ENCODE measurements at regions not wholly inside any gene's neighbourhood (a gene's known extent, or its start where the extent isn't known, plus 50 kb on each side); places are given as distances from the start of the nearest gene placed in this dataset.

- WGBS (ENCODE audit: low lambda C conversion rate, missing lambda C conversion rate) = 83% methylated on average over 2 of the region's 2 CpGs
- H3K27me3 ChIP-seq = no peaks in the 10 kb centered on the region
- no peaks in the 10 kb centered on the region for H3K79me2 ChIP-seq
- no peaks in the 10 kb centered on the region for H3K4me1 ChIP-seq (ENCODE audit: insufficient read depth)
- no peaks in the 10 kb centered on the region for H3K9me2 ChIP-seq (replicated peaks; ENCODE audit: insufficient read depth)
- H4K20me1 ChIP-seq (ENCODE audit: insufficient read depth, poor library complexity, severe bottlenecking) = no peaks in the 10 kb centered on the region
- no peak for DNase-seq (ENCODE audit: low spot score)
- H3K9me3 ChIP-seq (ENCODE audit: low read depth) = no peaks in the 10 kb centered on the region
- H3K36me3 ChIP-seq (replicated peaks; ENCODE audit: insufficient read depth, low read depth) = no peaks in the 10 kb centered on the region
- no peak overlapping the region for H3K4me3 ChIP-seq
- H3K27ac ChIP-seq = no peak overlapping the region
- H2AFZ ChIP-seq = no peak overlapping the region
- TF ChIP-seq EZH2phosphoT487 (IDR thresholded peaks at IDR 0.05; ENCODE audit: low read depth, severe bottlenecking, unreplicated experiment) (no peak), EZH2 (IDR thresholded peaks at IDR 0.05; ENCODE audit: borderline replicate concordance) (no peak), CTCF (IDR thresholded peaks at IDR 0.05; ENCODE audit: poor library complexity) (no peak)
- no peak overlapping the region for H3K4me2 ChIP-seq
These were observed 729.8 kb upstream of the CDH7 start for GRCh38 chr18:65021021-65021420.

GRCh38 chr18:65018184-65018583, 732.6 kb upstream of the CDH7 start:
- DNase-seq (ENCODE audit: low spot score) = no peak
- TF ChIP-seq EZH2 (IDR thresholded peaks at IDR 0.05; ENCODE audit: borderline replicate concordance) (no peak), EZH2phosphoT487 (IDR thresholded peaks at IDR 0.05; ENCODE audit: low read depth, severe bottlenecking, unreplicated experiment) (no peak), CTCF (IDR thresholded peaks at IDR 0.05; ENCODE audit: poor library complexity) (no peak)
- Histone ChIP-seq H3K79me2 (no peaks in the 10 kb centered on the region), H4K20me1 (ENCODE audit: insufficient read depth, poor library complexity, severe bottlenecking) (no peaks in the 10 kb centered on the region), H3K9me3 (ENCODE audit: low read depth) (no peaks in the 10 kb centered on the region), H2AFZ (no peak overlapping the region), H3K27me3 (no peaks in the 10 kb centered on the region), H3K36me3 (replicated peaks; ENCODE audit: insufficient read depth, low read depth) (no peaks in the 10 kb centered on the region), H3K9me2 (replicated peaks; ENCODE audit: insufficient read depth) (no peaks in the 10 kb centered on the region), H3K4me2 (no peak overlapping the region), H3K4me3 (no peak overlapping the region), H3K27ac (no peak overlapping the region), H3K4me1 (ENCODE audit: insufficient read depth) (no peaks in the 10 kb centered on the region)
- WGBS (ENCODE audit: low lambda C conversion rate, missing lambda C conversion rate) = 93% methylated on average over 1 of the region's 1 CpG

- Histone ChIP-seq H3K9me2 (replicated peaks; ENCODE audit: insufficient read depth) (no peaks in the 10 kb centered on the region), H4K20me1 (ENCODE audit: insufficient read depth, poor library complexity, severe bottlenecking) (no peaks in the 10 kb centered on the region), H3K79me2 (no peaks in the 10 kb centered on the region), H2AFZ (no peak overlapping the region), H3K9me3 (ENCODE audit: low read depth) (no peaks in the 10 kb centered on the region), H3K27me3 (no peaks in the 10 kb centered on the region), H3K36me3 (replicated peaks; ENCODE audit: insufficient read depth, low read depth) (no peaks in the 10 kb centered on the region), H3K4me3 (no peak overlapping the region), H3K4me2 (no peak overlapping the region), H3K4me1 (ENCODE audit: insufficient read depth) (no peaks in the 10 kb centered on the region), H3K27ac (no peak overlapping the region)
- 81% methylated on average over 10 of the region's 10 CpGs for WGBS (ENCODE audit: low lambda C conversion rate, missing lambda C conversion rate)
- no peak for DNase-seq (ENCODE audit: low spot score)
- TF ChIP-seq EZH2 (IDR thresholded peaks at IDR 0.05; ENCODE audit: borderline replicate concordance) (no peak), EZH2phosphoT487 (IDR thresholded peaks at IDR 0.05; ENCODE audit: low read depth, severe bottlenecking, unreplicated experiment) (no peak), CTCF (IDR thresholded peaks at IDR 0.05; ENCODE audit: poor library complexity) (no peak)
These were observed 733.4 kb upstream of the CDH7 start for GRCh38 chr18:65017372-65017760.

Data from hepatocyte (in vitro differentiated cells).